Erythroblast (primary cell): ENCODE measurements at regions not wholly inside any gene's neighbourhood (a gene's known extent, or its start where the extent isn't known, plus 50 kb on each side); places are given as distances from the start of the nearest gene placed in this dataset.

ENCODE experiments used
- DNase-seq, 2 experiments: peaks; one replicate each; lab custom pipeline; 2025; lab: John Stamatoyannopoulos, UW
- GATA1 ChIP-seq: IDR thresholded peaks from 2 replicates; pipeline ENCODE4 v1.6.1; 2011; ENCODE audit warnings: low read depth, mild to moderate bottlenecking, control low read depth, low read length, moderate library complexity
- POLR2A ChIP-seq: IDR thresholded peaks from 2 replicates; pipeline ENCODE4 v1.6.1; 2011; ENCODE audit warnings: mild to moderate bottlenecking, low read length

GRCh38 chr5:158619083-158619788, 480.5 kb downstream of the EBF1 start:
- TF ChIP-seq GATA1 (no peak), POLR2A (no peak)
- no peak for DNase-seq

- TF ChIP-seq POLR2A: no peak
- TF ChIP-seq GATA1: no peak
- DNase-seq: no peak
Measured at GRCh38 chr5:158618256-158618655, 481.5 kb downstream of the EBF1 start.

GRCh38 chr5:158616707-158617106, 483.0 kb downstream of the EBF1 start:
- no peak for DNase-seq
- TF ChIP-seq GATA1: no peak

- DNase-seq: no peak
Measured at GRCh38 chr5:158614951-158615350, 484.8 kb downstream of the EBF1 start.

GRCh38 chr5:158611581-158611980, 488.1 kb downstream of the EBF1 start:
- TF ChIP-seq POLR2A (no peak), GATA1 (no peak)
- no peak for DNase-seq

More at GRCh38 chr5:158614951-158615350, 484.8 kb downstream of the EBF1 start:
- TF ChIP-seq POLR2A: no peak
- TF ChIP-seq GATA1: no peak

- TF ChIP-seq GATA1: no peak
- no peak for TF ChIP-seq POLR2A
- DNase-seq: no peak
Measured at GRCh38 chr5:158610051-158610415, 489.7 kb downstream of the EBF1 start.

GRCh38 chr5:158609333-158610050, 490.2 kb downstream of the EBF1 start:
- no peak for DNase-seq
- TF ChIP-seq POLR2A: no peak
- TF ChIP-seq GATA1: no peak

- DNase-seq: no peak
- TF ChIP-seq GATA1: no peak
- TF ChIP-seq POLR2A: no peak
Measured at GRCh38 chr5:158607088-158607487, 492.6 kb downstream of the EBF1 start.

- TF ChIP-seq GATA1 (no peak), POLR2A (no peak)
- no peak for DNase-seq
Measured at GRCh38 chr5:158606233-158606632, 493.5 kb downstream of the EBF1 start.

GRCh38 chr5:158602981-158603380, 496.7 kb downstream of the EBF1 start:
- no peak for TF ChIP-seq GATA1
- no peak for TF ChIP-seq POLR2A

GRCh38 chr5:158601118-158601517, 498.6 kb downstream of the EBF1 start:
- TF ChIP-seq POLR2A (no peak), GATA1 (no peak)
- no peak for DNase-seq

More at GRCh38 chr5:158602981-158603380, 496.7 kb downstream of the EBF1 start:
- no peak for DNase-seq

- no peak for DNase-seq
- TF ChIP-seq GATA1 (no peak), POLR2A (no peak)
Measured at GRCh38 chr5:158600679-158601078, 499.0 kb downstream of the EBF1 start.

- TF ChIP-seq GATA1 (no peak), POLR2A (no peak)
- DNase-seq: no peak
Measured at GRCh38 chr5:158599157-158599556, 500.6 kb downstream of the EBF1 start.

- no peak for TF ChIP-seq POLR2A
- no peak for TF ChIP-seq GATA1
- DNase-seq: no peak
Measured at GRCh38 chr5:158594595-158595242, 505.0 kb downstream of the EBF1 start.

GRCh38 chr5:158593925-158594324, 505.8 kb downstream of the EBF1 start:
- TF ChIP-seq POLR2A: no peak
- no peak for TF ChIP-seq GATA1
- no peak for DNase-seq

GRCh38 chr5:158591301-158591863, 508.3 kb downstream of the EBF1 start:
- no peak for DNase-seq
- TF ChIP-seq GATA1: no peak
- no peak for TF ChIP-seq POLR2A
